GM18873 (cell line): ENCODE measurements at regions not wholly inside any gene's neighbourhood (a gene's known extent, or its start where the extent isn't known, plus 50 kb on each side); places are given as distances from the start of the nearest gene placed in this dataset.

Experiments used
- ATAC-seq: cut with Tn5 transposase; IDR thresholded peaks from one replicate; pipeline ENCODE4 v1.9.1; 2021; ENCODE audit warnings: mild to moderate bottlenecking, moderate library complexity, moderate number of reproducible peaks; ENCODE audit not compliant: unreplicated experiment, low FRiP score

DNA sequence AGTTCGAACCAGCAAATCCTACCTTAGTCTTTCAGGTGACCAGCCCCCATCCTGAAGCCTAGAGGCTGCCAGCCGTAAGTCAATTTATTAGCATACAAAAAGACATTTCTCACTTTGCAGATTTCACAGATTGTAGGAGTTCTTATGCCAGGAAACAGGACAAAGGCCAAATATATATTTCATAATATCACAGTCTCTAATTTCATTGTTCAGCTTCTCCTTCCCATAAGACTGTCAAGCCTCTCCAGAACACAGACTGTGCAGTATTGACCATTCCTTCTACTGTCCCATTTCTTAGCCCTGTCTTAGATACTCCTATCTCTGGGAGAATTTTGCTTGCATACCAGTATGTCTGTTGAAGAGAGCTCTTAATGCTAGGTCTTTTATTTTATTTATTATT, 89.2 kb upstream of the RESF1 start:
- ATAC-seq = no peak

DNA sequence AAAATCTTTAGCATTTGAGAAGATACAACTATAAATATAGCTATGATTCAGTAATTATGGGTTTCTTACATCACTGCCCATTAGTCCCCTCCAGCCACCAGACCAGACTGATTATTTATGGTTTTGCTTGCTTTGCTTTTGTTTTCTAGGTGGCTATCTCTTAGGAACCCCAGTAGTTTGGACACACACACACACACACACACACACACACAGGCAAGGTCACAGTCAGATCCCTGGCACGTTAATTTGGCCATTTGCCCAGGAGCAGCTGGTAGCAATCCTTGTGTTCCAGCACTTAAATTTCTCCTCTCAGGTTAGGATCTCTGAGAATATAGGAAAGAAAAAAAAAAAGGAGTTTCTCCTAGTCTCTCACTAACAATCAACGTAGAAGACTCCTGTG, 90.2 kb upstream of the RESF1 start:
- ATAC-seq = no peak

DNA sequence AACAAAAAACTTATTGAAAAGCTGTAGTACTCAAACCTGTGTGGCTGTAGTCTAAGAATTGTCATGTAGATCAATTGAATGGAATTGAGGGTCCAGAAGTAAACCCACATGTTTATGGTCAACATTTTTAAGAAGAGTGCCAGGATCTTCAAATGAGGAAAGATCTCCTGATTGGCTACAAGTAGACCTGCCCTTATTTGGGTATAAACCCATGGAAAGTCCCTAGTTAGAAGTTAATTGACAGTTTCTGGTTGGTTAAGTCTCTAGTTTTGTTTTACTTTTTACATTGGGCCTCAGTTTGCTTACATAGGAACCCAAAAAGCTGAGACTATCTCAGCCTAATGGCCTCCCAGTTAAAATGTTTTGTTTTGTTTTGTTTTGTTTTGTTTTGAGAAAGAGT, 91.9 kb upstream of the RESF1 start:
- no peak for ATAC-seq

DNA sequence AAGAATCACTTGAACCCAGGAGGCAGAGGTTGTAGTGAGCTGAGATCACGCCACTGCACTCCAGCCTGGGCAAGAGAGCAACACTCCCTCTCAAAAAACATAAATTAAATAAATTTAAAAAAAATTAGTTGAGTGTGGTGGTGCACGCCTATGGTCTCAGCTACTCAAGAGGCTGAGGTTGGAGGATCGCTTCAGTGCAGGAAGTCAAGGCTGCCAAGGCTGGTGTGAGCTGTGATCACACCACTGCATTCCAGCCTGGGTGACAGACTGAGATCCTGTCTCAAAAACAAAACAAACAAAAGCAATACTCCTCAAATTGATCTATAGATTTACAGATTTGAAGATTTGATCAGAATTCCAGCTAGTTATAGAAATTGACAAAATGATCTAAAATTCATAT, 92.7 kb upstream of the RESF1 start:
- no peak for ATAC-seq

DNA sequence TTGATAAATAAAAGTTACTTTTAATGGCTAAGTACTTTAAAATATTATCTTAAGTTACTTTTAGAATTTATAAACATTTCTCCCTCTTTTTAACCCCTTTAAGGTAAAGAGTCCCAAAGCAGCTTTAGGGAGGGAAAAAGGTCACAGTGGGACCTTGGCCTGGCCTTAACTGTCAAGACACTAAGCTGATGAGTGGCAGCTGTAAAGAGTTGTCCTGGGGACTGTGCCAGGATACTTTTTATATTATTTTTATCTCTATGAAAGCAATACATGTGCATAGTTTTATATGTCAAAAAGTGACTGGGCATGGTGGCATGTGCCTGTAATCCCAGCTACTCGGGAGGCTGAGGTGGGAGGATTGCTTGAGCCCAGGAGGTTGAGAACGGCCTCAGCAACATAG, 94.2 kb upstream of the RESF1 start:
- no peak for ATAC-seq

DNA sequence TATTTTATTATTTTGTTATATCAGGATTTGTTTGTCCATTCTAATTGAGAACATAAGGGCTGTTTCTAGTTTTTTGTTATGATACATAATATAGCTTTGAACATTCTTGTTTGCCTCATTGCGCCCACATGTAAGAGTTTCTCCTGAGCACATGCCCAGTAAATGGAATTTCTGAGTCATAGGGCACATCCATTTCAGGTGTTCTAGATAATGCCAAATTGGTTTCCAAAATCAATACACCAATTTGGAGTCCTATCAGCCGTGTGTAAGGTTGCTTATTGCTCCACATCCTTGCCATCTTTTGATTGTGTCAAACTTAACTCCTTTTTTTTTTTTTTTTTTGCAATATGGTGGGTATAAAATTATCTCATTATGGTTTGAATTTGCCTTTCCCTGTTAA, 97.9 kb upstream of the RESF1 start:
- no peak for ATAC-seq

DNA sequence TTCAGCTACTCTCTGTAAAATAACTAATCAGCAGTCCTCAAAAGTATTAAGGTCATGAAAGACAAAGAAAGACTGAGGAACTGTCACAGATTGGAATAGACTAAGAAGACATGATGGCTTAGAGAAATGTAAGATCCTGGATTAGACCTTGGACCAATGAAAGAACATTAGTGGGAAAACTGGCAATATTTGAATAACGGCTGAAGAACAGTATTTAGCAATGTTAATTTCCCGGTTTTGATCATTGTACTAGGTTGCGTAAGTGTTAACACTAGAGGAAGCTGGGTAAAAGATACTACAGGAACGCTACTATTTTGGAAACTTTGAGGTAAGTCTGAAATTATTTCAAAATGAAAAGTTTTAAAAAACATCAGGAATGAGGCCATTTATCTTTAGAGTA, 98.8 kb upstream of the RESF1 start:
- ATAC-seq = no peak

DNA sequence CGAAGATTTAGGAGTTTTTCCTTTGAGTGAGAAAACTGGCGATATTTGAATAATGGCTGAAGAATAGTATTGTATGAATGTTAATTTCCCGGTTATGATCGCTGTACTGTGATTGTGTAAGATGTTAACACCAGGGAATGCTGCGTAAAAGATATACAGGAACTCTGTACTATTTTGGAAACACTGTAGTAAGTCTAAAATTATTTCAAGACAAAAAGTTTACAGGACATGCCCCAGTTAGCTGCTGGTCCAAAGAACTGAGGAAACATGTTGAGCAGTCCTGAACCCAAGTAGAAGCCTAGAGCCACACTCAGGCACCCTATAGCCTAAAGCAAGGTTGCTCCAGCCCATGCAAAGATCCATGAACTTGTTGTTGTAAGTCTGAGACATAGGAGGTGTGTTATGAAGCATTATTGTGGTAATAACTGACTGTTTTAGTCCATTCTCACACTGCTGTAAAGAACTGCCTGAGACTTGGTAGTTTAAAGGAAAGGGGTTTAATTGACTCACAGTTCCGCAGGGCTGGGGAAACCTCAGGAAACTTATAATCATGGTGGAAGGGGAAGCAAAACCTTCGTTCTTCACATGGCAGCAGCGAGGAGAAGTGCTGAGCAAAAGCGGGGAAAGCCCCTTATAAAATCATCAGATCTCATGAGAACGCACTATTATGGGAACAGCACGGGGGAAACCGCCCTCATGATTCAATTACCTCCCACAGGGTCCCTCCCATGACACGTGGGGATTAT, 99.8 kb upstream of the RESF1 start:
- ATAC-seq = no peak

DNA sequence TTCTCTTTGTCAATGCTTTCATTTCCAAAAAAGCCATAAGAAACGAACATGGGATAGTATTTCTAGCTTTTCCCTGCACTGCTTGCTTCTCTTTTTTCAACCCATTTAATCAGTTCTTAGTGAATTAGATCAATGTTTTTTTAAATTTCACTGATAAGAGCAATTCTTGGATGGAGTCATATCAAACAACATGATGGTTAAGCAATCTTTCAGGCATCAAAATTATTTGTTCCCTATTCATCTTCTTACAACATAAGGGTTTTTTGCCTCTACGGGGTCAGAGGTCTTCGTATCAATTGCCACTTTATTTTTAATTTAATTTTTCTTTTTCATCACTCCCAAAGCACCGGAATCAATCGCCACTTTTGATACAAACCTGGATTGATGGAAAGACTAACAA, 103.8 kb upstream of the RESF1 start:
- no peak for ATAC-seq

DNA sequence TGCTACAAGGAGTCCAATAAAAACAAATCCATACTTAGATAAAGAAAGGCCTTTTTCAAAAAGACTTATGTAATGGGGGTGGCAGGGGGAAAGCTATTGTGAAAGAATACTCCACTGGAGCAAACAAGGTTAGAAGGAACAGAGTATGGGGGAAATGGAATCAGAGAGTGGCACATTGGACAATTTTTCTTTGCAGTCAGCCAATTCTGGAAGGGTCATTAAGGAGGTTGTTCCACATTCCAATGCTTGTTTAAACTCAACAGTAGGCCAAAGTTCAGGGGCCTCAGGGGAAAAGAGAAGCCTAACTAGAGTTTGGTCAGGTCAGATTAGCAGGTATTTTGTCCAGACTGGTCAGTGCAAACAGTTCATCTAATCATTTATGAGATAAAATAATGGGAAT, 105.2 kb upstream of the RESF1 start:
- no peak for ATAC-seq

DNA sequence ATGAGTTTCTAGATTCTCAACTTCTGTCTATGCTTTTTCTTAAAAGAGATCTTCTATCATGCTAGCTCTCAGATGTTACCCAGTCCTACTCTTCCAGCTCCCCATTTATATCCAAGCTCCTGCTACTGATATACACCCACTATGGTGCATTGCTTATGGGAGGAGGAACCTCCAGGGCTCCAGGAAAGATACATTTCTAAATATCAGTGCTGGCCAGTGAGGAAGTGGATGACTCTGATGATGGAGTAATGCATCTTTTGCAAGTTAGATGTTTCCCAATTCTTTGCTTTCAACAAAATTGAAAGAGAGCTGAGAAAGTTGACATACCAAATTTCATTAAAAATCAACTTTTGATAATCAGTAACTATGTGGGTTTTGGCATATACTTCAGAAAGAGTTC, 105.7 kb upstream of the RESF1 start:
- ATAC-seq = no peak

DNA sequence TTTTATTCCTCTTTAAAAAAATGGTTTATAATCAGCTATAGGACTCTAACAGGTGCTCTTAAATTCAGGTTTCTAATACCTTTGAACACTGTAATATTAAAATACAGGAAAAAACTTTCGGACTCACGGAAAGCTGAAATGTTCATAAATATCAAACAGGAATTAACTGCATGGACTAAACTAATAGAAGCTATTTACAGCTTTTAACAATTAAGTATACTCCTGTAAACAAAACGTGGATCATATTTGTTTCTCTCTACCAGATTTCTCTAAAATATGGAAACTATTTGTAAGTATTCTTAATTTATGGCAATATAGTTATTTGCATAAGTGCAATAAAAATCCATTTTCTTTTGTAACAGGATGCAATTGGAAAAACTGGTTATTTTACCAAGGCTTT, 108.9 kb upstream of the RESF1 start:
- no peak for ATAC-seq

DNA sequence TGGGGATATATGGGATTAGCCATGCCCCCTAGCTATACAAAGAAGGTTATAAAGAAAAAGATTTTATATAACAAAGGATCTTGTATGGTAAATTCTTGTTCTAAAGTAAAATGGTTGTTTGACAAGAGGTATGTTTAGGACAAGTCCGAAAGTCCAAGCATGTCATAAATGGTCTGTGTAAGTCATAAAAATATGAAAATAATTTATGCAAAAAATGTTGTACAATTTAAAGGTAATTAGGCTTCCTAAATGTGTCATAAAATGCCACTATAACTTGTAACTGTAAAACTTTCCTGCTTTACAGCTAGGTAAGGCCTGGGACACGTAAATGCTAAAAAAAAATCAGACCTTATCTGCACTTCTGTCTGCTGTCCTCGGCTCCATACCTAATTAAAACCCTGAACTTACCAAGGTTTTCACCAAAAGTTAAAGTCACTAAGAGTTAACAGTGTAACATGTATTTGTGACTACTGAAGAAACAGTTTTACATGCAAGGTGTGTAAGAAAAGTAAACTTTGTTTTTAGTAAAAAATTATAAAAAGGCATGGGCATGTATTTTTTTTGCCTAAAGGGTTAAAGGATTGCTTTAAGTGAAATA, 110.0 kb upstream of the RESF1 start:
- ATAC-seq = no peak

DNA sequence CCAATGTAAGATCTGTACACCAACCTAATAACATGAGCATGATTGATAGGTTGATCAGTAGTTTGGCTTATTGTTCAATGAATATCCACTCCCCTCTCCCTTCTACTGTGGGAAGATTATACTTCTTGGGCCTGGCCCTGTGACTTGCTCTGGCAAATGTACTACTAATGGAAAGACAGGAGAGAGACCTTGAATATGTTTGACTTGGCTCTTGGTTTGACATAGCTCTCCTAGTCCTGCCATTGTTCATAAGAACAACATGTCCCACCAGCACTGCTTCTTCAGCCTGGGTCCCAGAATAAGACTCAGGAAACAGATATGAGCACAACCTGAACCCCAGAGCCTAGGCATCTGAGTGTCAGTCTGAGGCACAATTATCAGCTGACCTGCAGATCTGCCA, 112.8 kb upstream of the RESF1 start:
- no peak for ATAC-seq

DNA sequence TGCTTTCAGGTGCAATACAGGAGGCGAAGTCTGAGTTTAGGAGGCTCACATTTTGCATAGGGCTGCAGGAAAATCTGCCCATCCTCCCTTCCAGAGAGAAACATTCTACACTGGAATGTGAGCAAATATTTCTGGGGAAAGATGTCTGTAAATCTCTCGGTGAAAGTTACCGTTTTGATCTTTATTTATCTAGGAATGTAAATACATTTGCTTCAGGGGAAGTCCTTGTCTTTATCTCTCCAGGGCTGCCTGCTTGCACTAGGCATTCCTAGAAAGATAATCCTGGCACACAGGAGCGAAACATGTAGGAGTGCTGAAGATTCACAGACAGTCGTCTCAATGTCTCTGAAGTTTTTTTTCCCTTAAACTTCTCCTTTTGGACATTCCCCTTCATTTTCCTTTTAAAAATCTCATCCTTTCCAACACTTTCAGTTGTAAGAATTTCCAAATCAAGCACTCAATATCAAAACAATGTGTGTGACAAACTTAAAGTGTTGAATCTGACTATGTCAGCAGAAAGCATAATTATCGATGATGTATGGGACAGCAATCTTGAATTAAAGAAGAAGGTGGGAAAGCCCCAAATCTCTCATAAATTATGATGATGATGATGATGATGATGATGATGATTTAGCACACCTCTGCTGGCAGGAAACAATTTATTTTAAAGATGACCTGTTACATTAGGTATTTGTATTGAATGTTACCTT, 113.4 kb upstream of the RESF1 start:
- ATAC-seq = no peak

DNA sequence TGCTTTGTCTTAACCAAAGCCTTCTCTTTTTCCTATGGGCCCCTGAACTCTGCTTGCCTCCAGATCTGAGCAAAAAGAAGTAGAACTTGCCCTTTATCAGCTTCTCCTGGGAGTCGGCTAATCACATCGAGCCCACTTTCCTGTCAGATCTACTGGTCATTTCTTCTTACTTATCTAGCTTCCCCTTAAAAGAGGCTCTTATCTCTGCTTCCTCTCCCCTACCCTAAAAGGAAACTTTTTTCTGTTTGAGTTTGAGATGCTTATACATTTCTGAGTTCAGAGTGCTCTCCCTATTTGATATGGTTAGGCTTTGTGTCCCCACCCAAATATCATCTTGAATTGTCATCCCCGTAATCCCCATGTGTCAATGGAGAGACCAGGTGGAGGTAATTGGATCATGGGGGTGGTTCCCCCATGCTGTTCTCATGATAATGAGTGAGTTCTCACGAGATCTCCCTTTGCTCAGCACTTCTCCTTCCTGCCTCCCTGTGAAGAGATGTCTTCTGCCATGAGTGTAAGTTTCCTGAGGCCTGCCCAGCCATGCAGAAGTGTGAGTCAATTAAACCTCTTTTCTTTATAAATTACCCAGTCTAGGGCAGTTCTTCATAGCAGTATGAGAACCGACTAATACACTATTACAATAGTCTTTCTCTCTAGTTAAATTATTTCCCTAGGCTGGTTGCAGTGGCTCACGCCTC, 114.7 kb upstream of the AMN1 start:
- ATAC-seq = no peak

DNA sequence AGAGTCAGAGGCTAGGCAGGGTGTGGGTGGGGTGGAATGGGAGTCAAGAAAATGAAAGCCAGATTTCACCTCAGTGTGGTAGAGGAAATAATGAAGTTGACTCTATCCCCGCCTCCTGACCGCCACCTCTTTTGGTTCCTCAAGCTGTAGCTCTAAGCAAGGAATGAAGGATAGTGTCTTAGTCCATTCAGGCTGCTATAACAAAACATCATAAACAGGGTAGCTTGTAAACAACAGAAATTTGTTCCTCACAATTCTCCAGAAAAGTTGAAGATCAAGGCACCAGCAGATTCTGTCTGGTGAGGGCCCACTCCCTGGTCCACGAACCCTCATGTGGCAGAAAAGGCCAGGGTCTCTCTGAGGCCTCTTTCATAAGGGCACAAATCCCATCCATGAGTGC, 109.1 kb upstream of the AMN1 start:
- no peak for ATAC-seq

DNA sequence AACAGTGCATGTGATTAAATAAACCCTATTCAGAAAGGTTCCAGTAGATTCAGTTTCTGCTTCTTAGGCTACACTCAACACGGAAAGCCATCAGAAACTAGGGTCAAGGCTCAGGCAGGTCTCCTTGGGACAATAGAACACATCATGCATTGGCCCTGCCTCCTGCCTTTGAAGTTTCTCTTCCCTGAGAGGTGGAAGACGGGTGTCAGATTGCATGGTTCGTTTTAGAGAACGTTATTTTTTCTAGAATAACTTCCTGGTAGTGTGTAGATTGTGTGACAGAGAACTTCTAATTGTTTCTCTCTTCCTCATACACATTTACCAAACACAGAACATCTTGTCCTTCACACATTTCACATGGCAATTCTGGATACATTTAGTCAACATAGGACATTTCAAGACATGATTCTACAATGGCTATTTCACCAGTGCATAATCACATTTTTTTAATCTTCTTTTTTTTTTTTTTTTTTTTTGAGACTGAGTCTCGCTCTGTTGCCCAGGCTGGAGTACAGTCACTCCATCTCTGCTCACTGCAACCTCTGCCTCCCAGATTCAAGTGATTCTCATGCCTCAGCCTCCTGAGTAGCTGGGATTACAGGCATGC, 106.6 kb upstream of the AMN1 start:
- no peak for ATAC-seq

DNA sequence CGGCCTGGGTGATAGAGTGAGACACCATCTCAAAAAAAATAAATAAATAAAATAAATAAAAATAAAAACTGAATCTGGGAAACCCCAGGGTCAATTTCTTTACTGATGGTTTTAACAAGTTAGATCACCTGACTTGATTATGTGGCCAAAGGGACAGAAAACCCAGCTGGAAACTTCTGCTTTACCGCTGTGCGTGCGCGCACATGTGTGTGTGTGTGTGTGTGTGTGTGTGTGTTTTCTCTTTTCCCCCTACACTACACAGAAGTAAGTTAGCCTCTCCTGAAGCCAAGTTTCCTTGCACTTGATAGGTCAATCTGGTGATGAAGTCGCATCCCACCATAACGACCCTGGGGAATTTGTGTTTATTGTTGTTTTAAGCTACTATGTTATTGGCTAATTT, 105.3 kb upstream of the AMN1 start:
- no peak for ATAC-seq

DNA sequence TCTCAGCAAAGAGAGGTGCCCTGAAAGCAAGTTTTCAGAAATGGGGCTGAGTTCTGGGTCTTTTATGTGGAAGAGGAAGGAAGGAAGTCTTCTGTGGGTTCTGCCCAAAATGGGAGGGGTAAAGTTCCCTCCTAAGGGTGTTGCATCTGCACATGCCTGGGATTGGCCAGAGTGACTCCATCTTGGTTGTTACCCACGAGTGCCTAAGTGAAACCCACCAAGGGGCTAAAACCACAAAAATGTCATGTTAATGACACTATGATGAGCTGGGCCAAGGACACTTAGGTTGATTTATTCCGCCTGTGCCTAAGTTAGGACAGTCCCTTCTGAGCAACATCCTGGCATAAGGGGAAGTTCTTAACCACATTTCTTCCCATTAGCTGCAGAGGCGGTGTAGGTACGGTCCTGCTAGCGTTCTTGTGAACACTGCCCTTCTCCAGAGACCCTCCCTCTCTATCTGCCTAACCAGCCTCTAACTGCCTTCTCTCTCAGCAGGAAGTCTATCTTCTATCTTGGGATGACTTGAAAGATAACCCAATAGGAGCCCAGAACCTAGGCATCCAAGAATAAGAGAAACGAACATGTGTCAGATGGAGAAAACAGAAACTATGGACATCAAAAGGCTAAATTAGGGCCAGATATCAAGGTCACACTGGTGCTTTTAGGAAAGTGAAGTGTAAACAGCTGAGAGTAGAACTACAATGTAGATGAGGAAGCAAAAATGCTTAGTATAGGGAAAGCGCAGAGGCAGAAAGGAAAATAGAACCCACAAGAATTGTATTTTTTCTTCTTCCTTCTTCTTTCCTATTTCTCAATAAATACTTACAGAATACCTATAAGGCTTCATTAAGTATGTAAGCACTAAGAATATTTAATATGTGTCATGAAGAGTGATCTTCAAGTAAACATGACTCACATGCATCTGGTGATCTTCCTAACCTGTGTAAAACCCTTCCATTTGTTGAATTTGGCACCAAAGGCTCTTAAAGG, 104.2 kb upstream of the AMN1 start:
- ATAC-seq = no peak
